GM19238 (cell line): ENCODE measurements at regions not wholly inside any gene's neighbourhood (a gene's known extent, or its start where the extent isn't known, plus 50 kb on each side); places are given as distances from the start of the nearest gene placed in this dataset.

Experiments used
- DNase-seq: peaks from one replicate; pipeline ENCODE4 v3.0.0; 2011; ENCODE audit warnings: low spot score; ENCODE audit not compliant: insufficient read length

GRCh38 chr12:91379051-91379775 is 196.6 kb upstream of the DCN start:
- DNase-seq: no peak

DNA sequence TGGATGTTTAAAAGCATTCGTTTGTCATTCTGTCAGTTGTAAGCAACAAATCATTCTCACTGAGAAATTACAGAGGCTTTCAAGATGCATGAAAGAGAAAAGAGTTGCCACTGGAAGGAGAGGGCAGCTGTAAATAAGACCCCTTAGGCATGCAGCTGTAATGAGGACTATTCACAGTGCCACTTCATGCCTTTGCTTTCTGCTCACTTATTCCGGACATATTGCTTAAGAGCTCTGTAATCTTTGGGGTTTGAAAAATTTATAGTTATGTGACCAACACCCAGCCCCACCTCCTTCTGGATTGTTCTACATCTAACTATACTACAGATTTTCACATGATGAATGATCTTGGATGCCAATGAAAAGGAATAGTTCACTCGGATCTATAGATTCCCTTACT is 194.8 kb upstream of the DCN start:
- DNase-seq: no peak

DNA sequence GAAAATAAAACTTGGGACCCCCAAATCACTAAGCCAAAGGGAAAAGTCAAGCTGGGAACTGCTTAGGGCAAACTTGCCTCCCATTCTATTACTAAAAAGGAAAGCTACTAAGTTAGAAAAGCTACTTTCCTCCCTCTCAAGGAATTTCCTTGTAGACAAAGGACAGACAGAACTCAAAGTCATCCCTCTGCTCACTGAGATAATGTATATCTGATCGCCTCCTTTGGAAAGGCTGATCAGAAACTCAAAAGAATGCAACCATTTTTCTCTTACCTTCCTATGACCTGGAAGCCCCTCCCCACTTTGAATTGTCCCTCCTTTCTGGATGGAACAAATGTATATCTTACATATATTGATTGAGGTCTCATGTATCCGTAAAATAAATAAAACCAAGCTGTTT is 190.5 kb upstream of the DCN start:
- no peak for DNase-seq

DNA sequence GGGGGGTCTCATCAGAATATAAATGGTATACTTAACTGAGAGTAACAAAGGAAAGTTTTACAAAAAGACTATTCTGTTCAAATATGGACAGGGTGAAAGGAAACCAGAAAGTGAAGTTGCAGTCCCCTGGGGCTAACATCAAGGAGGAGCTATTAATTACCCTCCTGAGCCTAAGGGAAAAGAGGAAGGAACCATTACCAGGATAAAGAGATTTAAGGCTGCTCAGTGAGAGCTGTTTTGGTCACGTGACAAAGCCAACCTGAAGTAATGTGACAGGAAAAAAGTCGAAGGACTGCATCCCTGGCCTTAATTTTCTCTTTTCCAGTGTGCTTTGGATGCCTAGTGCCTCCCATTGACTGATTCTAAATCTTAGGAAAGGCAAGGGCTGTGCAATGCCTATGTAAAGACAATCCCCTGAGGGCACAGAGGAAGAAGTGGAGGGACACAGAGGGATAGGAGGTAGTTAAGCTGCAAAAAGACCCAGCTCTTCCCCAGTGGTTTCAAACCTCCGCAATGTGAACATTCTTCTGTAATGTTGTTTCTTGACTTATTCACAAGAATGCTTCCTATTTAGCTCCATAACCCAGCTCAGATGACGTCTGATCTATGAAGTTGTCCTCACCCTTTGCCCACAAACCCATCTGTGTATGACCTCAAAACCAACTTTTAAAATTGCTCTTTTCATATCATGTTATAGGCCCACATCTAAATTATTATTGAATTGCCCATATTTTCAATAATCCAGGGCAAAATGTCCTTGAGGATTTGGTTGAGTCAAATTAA is 187.7 kb upstream of the DCN start:
- no peak for DNase-seq

GRCh38 chr12:91368613-91369012 is 186.0 kb upstream of the DCN start:
- DNase-seq: no peak

DNA sequence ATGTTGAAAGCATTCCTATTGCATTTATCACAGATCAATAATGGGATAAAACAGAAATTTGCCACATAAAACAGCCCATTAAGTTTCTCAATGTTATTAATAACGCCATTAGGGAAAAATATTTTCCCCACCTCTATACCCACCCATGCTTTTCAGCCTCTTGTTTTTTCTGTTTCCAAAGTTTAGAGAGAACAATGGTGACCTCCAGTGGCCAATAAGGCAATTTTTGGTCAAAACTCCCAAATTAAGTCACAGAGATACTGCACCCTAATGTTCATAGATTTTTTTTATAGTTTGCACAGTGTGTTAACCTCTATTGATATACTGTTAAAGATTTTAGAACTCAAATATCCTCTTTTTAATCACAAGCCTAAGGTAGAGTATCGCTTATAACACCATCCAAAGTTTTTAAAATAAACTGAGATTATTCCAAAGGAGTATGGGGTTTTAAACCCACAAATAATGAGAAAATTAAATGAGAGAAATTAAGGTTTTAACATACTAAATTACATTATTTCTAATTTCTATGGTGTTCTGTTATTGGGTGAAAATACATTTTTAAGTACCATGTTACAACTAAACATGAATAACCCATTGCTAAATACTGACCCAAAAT is 184.7 kb upstream of the DCN start:
- no peak for DNase-seq

DNA sequence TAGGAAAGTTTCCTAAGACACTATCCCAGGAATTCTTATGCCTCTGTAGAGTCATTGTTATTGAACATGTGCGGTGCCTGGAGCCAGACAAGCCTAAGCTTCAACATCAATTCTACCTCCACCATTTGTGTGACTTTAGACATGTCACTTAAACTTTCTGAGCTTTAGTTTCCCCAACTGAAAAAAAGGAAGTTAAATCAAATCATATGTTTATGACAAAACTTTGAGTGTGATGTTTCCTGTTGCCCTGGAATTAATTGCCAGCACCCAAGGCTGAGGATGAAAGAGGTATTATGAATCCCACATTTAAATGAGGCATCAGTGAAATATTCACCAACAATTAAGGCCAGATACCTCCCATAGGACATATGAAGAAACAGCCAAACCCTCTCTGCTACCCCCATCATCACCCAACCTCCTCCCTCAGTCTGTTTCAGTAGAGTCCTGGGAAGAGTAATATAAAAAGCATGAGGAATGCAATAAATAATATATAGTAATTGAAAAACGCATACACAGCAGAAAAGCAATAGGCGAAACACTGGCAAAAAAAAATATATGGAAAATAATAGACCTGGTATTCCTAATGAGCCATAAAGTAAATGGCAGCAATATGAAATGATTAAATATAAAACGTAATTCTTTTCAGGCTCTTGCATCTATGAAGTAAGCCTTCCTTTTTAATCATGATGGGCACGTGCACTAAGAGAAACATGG is 182.0 kb upstream of the DCN start:
- no peak for DNase-seq

DNA sequence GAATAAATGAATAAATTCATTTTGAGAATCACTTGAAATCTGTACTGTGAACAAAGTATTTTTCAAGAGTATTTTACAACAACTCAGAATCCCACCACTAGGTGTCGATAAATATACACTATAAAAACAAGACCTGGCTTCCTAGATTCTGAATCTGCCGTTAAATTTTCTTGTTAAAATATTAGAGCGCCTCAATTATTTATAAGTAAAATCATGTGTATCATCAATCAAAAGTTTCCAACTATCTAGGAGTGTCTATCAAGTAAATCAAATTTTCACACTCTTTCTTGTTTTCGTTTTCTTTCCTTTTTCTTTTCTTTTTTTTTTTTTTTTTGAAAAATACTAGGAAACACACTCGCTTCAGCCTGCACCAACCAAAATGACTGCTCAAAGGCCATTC is 179.2 kb upstream of the DCN start:
- DNase-seq: no peak

GRCh38 chr12:91357381-91357780 is 174.8 kb upstream of the DCN start:
- DNase-seq: no peak

DNA sequence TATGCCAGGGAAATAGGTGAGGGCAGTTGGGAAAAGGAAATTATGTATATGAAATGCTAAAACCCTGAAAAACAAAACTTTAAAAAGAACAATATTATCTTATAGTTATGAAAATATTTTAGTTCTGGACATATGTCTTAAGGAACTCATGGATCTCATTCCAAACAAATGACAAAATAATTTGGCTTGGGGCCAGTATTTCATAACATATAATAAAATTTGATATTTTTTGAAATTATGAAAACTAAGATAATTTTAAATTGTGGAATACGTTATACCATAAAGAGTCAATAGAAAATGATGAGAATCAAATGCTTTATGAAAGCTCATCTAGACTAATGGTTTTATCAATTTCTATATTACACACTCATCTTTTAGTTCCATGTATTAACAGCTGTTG is 173.8 kb upstream of the DCN start:
- DNase-seq: no peak

DNA sequence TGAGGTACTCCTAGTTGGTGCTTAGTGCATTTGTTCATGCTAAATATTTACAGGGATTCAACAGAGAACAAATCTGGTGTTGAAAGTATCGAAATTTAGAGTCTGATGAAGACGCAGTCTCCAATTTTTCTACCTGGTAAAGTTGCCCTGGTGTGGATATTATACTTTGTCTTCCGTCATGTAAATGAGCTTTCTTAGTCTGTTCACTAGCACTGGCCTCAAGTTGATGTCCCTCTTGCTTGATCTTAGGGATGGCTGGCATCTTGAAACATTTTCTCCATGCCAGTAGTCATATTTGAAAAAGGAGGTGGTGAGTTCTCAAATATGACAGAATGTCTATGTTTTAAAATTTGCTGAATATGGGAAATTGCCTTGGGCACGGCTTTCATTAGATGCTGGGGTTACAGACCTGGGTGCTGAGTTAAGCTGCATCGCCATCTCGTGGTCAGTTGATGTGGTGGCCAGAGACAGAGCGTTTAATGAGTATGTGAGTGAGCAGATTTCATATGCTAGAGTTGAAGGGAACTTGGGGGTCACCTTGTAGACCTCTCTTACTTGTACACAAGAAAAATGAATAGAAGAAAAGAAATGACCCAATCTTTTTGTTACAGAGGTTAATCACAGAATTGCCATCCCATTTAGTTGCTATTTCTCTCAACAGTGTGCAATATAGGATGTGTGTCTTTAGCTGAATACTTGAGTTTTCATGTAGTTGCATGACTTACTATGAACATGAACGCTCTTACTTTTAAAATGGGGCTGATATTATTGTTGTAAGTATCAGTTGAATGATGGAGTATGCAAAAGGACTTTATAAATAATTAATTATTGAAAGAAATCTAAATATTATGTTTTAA is 172.8 kb upstream of the DCN start:
- peak; percentile 16 for DNase-seq

- no peak for DNase-seq
Observed at GRCh38 chr12:91353266-91353665, 170.6 kb upstream of the DCN start.

DNA sequence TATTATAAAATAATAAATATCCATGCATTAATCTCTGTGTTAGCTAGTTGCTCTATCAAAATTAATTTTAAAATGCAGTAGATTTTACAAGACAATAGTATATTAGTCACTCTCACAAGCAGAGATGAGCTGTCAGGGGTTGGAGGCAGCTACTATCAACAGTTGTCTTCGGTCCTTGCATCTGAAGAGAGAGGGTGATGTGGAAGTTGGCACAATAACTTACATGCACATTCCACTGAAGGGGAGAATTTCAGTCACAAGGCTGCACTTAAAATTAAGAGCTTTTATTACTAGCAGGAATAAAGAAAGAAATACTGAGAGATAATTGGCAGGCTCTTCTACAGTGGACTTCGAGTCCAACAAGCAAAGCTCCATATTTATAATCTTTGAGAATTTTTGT is 166.9 kb upstream of the DCN start:
- no peak for DNase-seq

- DNase-seq: no peak
Observed at GRCh38 chr12:91347481-91348214, 165.0 kb upstream of the DCN start.

- no peak for DNase-seq
Observed at GRCh38 chr12:91346827-91347226, 164.2 kb upstream of the DCN start.

GRCh38 chr12:91344408-91344807 is 161.8 kb upstream of the DCN start:
- DNase-seq: no peak

DNA sequence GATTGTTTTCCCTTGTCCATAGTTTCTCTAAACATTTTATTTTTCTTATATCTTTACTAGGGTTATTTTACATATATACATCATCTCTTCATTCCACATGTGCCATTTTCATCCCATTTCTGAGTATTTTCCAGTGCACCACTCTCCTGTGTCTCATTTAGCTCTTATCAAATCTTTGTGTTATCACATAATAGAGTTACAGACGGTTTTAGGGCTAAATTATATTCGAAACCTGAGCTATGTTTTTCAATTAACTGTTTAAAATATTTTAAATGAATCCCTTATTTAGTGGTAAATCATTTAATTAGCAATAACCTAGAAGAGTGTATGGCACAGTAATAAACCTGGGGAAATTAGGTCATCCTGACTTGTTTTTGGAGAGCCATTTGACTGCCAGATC is 160.4 kb upstream of the DCN start:
- no peak for DNase-seq

- no peak for DNase-seq
Observed at GRCh38 chr12:91339106-91339505, 156.5 kb upstream of the DCN start.

DNA sequence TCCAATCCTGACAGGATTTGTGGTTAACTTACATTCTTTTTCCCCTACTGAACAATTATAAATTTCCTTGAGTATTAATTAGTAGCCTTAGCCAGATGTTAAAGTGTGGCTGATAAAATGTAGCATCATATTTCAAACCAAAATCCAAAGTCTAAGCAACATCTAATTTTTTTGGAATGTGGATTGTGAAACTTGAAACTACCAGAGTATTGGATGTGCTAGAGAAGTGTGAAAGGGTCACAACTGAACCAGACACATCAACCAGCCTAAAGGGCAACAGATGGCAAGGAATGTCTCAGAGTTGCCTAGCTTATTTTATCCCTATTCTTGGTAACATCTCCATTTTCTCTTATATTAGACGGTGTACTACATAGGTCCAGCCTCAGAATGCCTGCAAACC is 153.1 kb upstream of the DCN start:
- no peak for DNase-seq

DNA sequence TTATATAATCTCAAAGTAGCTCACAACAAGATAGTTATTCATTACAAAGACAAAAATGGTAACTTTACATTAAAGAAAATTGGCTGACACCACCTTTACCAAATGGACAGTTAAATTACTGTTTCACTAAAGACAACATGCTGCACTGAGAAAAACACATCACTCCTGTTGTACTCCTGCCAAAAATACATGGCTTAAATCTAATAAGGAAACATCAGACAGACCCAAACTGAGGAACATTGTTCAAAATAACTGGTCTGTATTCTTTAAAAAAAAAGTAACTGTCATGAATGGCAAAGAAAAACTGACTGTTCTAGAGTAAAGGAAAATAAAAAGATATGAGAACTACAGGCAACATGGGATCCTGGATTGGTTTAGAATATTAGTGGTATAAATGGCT is 151.3 kb upstream of the DCN start:
- no peak for DNase-seq
